Gastroesophageal sphincter (tissue), 3 donors: ENCODE measurements at regions not wholly inside any gene's neighbourhood (a gene's known extent, or its start where the extent isn't known, plus 50 kb on each side); places are given as distances from the start of the nearest gene placed in this dataset.

ENCODE experiments used
- POLR2A ChIP-seq, 2 donors: fragments of 450-650 bp; IDR thresholded peaks; one replicate each; pipeline ENCODE4 v1.6.1; 2017; ENCODE audit warnings: antibody characterized with exemption in 2 of 2, mild to moderate bottlenecking in 2 of 2, moderate library complexity in 1 of 2
- POLR2AphosphoS5 ChIP-seq: sonication (generic); formaldehyde crosslinking; IDR thresholded peaks from one replicate; pipeline ENCODE4 v1.6.1; 2017; ENCODE audit warnings: antibody characterized with exemption
- TF ChIP-seq, protein P1 (sequence below), 4 experiments: fragments of 200-600 bp in 2 of 4; fragments of 450-650 bp in 2 of 4; sonication (generic) in 1 of 4; IDR thresholded peaks; one replicate each; pipeline ENCODE4 v1.5.1; 2017 to 2019; ENCODE audit warnings: antibody characterized with exemption in 4 of 4, mild to moderate bottlenecking in 2 of 4, moderate library complexity in 2 of 4

DNA sequence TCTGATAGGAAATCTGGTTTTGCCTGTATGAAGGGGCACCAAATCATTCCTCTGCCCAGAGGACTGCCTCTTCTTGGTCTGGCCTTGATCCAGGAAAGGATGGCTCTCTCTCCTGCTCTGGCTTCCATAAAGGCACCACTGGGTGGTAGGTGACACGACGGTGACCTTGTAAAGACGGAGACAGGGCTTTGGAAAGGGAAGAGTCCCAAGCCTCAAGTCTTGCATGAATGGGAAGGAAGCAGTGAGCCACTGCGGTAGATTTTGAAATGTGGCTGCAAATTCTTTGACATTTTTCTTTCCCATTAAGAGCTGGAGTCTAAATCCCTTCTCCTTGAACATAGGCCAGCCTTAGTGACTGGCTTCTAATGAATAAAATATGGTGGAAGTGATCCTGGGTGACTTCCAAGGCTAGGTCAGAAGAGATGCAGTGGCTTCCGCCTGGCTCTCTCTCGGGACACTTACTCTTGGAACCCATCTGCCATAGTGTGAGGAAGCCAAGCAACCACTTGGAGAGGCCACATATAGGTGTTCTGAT, 347.4 kb downstream of the BCOR start:
- TF ChIP-seq, protein P1, sequence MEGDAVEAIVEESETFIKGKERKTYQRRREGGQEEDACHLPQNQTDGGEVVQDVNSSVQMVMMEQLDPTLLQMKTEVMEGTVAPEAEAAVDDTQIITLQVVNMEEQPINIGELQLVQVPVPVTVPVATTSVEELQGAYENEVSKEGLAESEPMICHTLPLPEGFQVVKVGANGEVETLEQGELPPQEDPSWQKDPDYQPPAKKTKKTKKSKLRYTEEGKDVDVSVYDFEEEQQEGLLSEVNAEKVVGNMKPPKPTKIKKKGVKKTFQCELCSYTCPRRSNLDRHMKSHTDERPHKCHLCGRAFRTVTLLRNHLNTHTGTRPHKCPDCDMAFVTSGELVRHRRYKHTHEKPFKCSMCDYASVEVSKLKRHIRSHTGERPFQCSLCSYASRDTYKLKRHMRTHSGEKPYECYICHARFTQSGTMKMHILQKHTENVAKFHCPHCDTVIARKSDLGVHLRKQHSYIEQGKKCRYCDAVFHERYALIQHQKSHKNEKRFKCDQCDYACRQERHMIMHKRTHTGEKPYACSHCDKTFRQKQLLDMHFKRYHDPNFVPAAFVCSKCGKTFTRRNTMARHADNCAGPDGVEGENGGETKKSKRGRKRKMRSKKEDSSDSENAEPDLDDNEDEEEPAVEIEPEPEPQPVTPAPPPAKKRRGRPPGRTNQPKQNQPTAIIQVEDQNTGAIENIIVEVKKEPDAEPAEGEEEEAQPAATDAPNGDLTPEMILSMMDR (IDR thresholded peaks at IDR 0.05): no peak
- TF ChIP-seq POLR2A (IDR thresholded peaks at IDR 0.05) (no peak), POLR2AphosphoS5 (no peak)
